ENCODE measurements at regions not wholly inside any gene's neighbourhood (a gene's known extent, or its start where the extent isn't known, plus 50 kb on each side); places are given as distances from the start of the nearest gene placed in this dataset.

- in situ Hi-C loops (cut with MboI; ENCODE audit: low pct_unique_long_range_greater_than_20kb in 2 of 9, low sequenced_read_pairs in 9 of 9, unreplicated experiment in 9 of 9), result no loop called here
- ATAC-seq (replicated peaks in 6 of 8), result no peak
- Histone ChIP-seq H3K4me1 (replicated peaks in 1 of 2) (peaks cover 0 to 4% of the 10 kb centered on the region in 2 donors), H3K27ac (no peak overlapping the region), H3K4me3 (no peak overlapping the region)
- 45 to 90% (median 75%) methylated on average over 2 to 3 of the region's 3 CpGs; no CpG with 5 or more reads in 2 of the 10 experiments for WGBS, 10 experiments
These were observed 390.6 kb upstream of the ID4 start for GRCh38 chr6:19446570-19446969.

GRCh38 chr6:19450651-19451050, 386.5 kb upstream of the ID4 start:
- in situ Hi-C loops (cut with MboI; ENCODE audit: low pct_unique_long_range_greater_than_20kb in 2 of 9, low sequenced_read_pairs in 9 of 9, unreplicated experiment in 9 of 9), result no loop called here

GRCh38 chr6:19452495-19452894, 384.7 kb upstream of the ID4 start:
- Histone ChIP-seq H3K27ac (no peak overlapping the region), H3K4me1 (replicated peaks in 1 of 2) (peaks cover 0 to 7% of the 10 kb centered on the region in 2 donors), H3K4me3 (no peak overlapping the region)
- in situ Hi-C loops (cut with MboI; ENCODE audit: low pct_unique_long_range_greater_than_20kb in 2 of 9, low sequenced_read_pairs in 9 of 9, unreplicated experiment in 9 of 9), result no loop called here
- WGBS, 10 experiments, result 100% methylated on average over 1 of the region's 1 CpG; no CpG with 5 or more reads in 4 of the 10 experiments
- peak in 1 of 8 experiments; percentile 17 for ATAC-seq (replicated peaks in 6 of 8)

More at GRCh38 chr6:19450651-19451050, 386.5 kb upstream of the ID4 start:
- ATAC-seq (replicated peaks in 6 of 8), result no peak
- WGBS, 10 experiments, result 71 to 100% (median 100%) methylated on average over 1 of the region's 1 CpG; no CpG with 5 or more reads in 5 of the 10 experiments
- Histone ChIP-seq H3K4me3 (no peak overlapping the region), H3K4me1 (replicated peaks in 1 of 2) (peaks cover 0 to 7% of the 10 kb centered on the region in 2 donors), H3K27ac (no peak overlapping the region)

- in situ Hi-C loops (cut with MboI; ENCODE audit: low pct_unique_long_range_greater_than_20kb in 2 of 9, low sequenced_read_pairs in 9 of 9, unreplicated experiment in 9 of 9), result no loop called here
- ATAC-seq (replicated peaks in 6 of 8), result peak in 2 of 8 experiments; percentile 18 to 70
- WGBS, 10 experiments, result 57 to 83% (median 71%) methylated on average over 1 to 3 of the region's 3 CpGs
- Histone ChIP-seq H3K4me1 (replicated peaks in 1 of 2) (peaks cover 0 to 7% of the 10 kb centered on the region in 2 donors), H3K27ac (no peak overlapping the region), H3K4me3 (no peak overlapping the region)
These were observed 383.0 kb upstream of the ID4 start for GRCh38 chr6:19454001-19454720.

GRCh38 chr6:19454721-19455392, 382.3 kb upstream of the ID4 start:
- Histone ChIP-seq H3K27ac (no peak overlapping the region), H3K4me3 (no peak overlapping the region), H3K4me1 (replicated peaks in 1 of 2) (peaks cover 0 to 7% of the 10 kb centered on the region in 2 donors)
- no peak for ATAC-seq (replicated peaks in 6 of 8)
- 60 to 100% (median 85%) methylated on average over 1 to 2 of the region's 2 CpGs; no CpG with 5 or more reads in 3 of the 10 experiments for WGBS, 10 experiments
- in situ Hi-C loops (cut with MboI; ENCODE audit: low pct_unique_long_range_greater_than_20kb in 2 of 9, low sequenced_read_pairs in 9 of 9, unreplicated experiment in 9 of 9), result no loop called here

GRCh38 chr6:19463250-19463649, 373.9 kb upstream of the ID4 start:
- H3K4me3 ChIP-seq, result no peak overlapping the region
- ATAC-seq (replicated peaks in 6 of 8), result no peak
- H3K27ac ChIP-seq, result no peak overlapping the region
- in situ Hi-C loops (cut with MboI; ENCODE audit: low pct_unique_long_range_greater_than_20kb in 2 of 9, low sequenced_read_pairs in 9 of 9, unreplicated experiment in 9 of 9), result no loop called here
- H3K4me1 ChIP-seq (replicated peaks in 1 of 2), result peaks cover 18% of the 10 kb centered on the region in 2 donors
- WGBS, 10 experiments, result 60 to 93% (median 86%) methylated on average over 2 of the region's 2 CpGs; no CpG with 5 or more reads in 7 of the 10 experiments

- H3K4me1 ChIP-seq (replicated peaks in 1 of 2), result peaks cover 18% of the 10 kb centered on the region in 2 donors
- WGBS, 10 experiments, result 40 to 100% (median 90%) methylated on average over 1 to 5 of the region's 5 CpGs; no CpG with 5 or more reads in 4 of the 10 experiments
- no peak overlapping the region for H3K27ac ChIP-seq
- no peak for ATAC-seq (replicated peaks in 6 of 8)
- in situ Hi-C loops (cut with MboI; ENCODE audit: low pct_unique_long_range_greater_than_20kb in 2 of 9, low sequenced_read_pairs in 9 of 9, unreplicated experiment in 9 of 9), result no loop called here
- no peak overlapping the region for H3K4me3 ChIP-seq
These were observed 373.2 kb upstream of the ID4 start for GRCh38 chr6:19463925-19464324.

GRCh38 chr6:19465256-19465655, 371.9 kb upstream of the ID4 start:
- peak in 5 of 8 experiments; percentile 88 to 99 (median 97) for ATAC-seq (replicated peaks in 6 of 8)
- Histone ChIP-seq H3K4me3 (no peak overlapping the region), H3K27ac (peak overlapping the region; percentile 15 to 28), H3K4me1 (replicated peaks in 1 of 2) (peaks cover 18% of the 10 kb centered on the region in 2 donors)
- 13 to 94% (median 50%) methylated on average over 1 to 10 of the region's 10 CpGs; no CpG with 5 or more reads in 1 of the 10 experiments for WGBS, 10 experiments
- in situ Hi-C loops (cut with MboI; ENCODE audit: low pct_unique_long_range_greater_than_20kb in 2 of 9, low sequenced_read_pairs in 9 of 9, unreplicated experiment in 9 of 9), result no loop called here

- no peak overlapping the region for H3K4me3 ChIP-seq
- in situ Hi-C loops (cut with MboI; ENCODE audit: low pct_unique_long_range_greater_than_20kb in 2 of 9, low sequenced_read_pairs in 9 of 9, unreplicated experiment in 9 of 9), result no loop called here
- H3K27ac ChIP-seq, result peak overlapping the region in 1 of 2 donors; percentile 35
- peaks cover 18% of the 10 kb centered on the region in 2 donors for H3K4me1 ChIP-seq (replicated peaks in 1 of 2)
- peak in 5 of 8 experiments; percentile 25 to 49 (median 39) for ATAC-seq (replicated peaks in 6 of 8)
- 0 to 63% (median 14%) methylated on average over 1 to 3 of the region's 3 CpGs; no CpG with 5 or more reads in 1 of the 10 experiments for WGBS, 10 experiments
These were observed 371.4 kb upstream of the ID4 start for GRCh38 chr6:19465760-19466159.

- 43 to 100% (median 76%) methylated on average over 1 to 6 of the region's 7 CpGs; no CpG with 5 or more reads in 1 of the 10 experiments for WGBS, 10 experiments
- in situ Hi-C loops (cut with MboI; ENCODE audit: low pct_unique_long_range_greater_than_20kb in 2 of 9, low sequenced_read_pairs in 9 of 9, unreplicated experiment in 9 of 9), result no loop called here
- H3K4me3 ChIP-seq, result no peak overlapping the region
- ATAC-seq (replicated peaks in 6 of 8), result no peak
- H3K27ac ChIP-seq, result no peak overlapping the region
- H3K4me1 ChIP-seq (replicated peaks in 1 of 2), result peaks cover 8 to 9% of the 10 kb centered on the region in 2 donors
These were observed 366.8 kb upstream of the ID4 start for GRCh38 chr6:19470333-19470732.

GRCh38 chr6:19472153-19472552, 365.0 kb upstream of the ID4 start:
- WGBS, 10 experiments, result 0 to 100% (median 54%) methylated on average over 1 to 3 of the region's 4 CpGs; no CpG with 5 or more reads in 4 of the 10 experiments
- in situ Hi-C loops (cut with MboI; ENCODE audit: low pct_unique_long_range_greater_than_20kb in 2 of 9, low sequenced_read_pairs in 9 of 9, unreplicated experiment in 9 of 9), result no loop called here
- peak in 1 of 8 experiments; percentile 21 for ATAC-seq (replicated peaks in 6 of 8)
- Histone ChIP-seq H3K4me3 (no peak overlapping the region), H3K4me1 (replicated peaks in 1 of 2) (no peaks in the 10 kb centered on the region), H3K27ac (no peak overlapping the region)

- 0 to 100% (median 71%) methylated on average over 1 to 4 of the region's 4 CpGs; no CpG with 5 or more reads in 2 of the 10 experiments for whole genome bisulfite sequencing, 10 experiments
- H3K4me1 ChIP-seq (replicated peaks in 1 of 2), result no peaks in the 10 kb centered on the region
These were observed 364.3 kb upstream of the ID4 start for GRCh38 chr6:19472850-19473249.

GRCh38 chr6:19477563-19477962, 359.6 kb upstream of the ID4 start:
- peaks cover 0 to 5% of the 10 kb centered on the region in 2 donors for H3K4me1 ChIP-seq (replicated peaks in 1 of 2)
- no peak overlapping the region for H3K4me3 ChIP-seq
- no peak overlapping the region for H3K27ac ChIP-seq
- no peak for ATAC-seq (replicated peaks in 6 of 8)
- WGBS, 10 experiments, result 56 to 100% (median 77%) methylated on average over 1 of the region's 1 CpG; no CpG with 5 or more reads in 4 of the 10 experiments
- in situ Hi-C loops (cut with MboI; ENCODE audit: low pct_unique_long_range_greater_than_20kb in 2 of 9, low sequenced_read_pairs in 9 of 9, unreplicated experiment in 9 of 9), result no loop called here

More at GRCh38 chr6:19472850-19473249, 364.3 kb upstream of the ID4 start:
- no peak overlapping the region for H3K27ac ChIP-seq
- in situ Hi-C loops (cut with MboI; ENCODE audit: low pct_unique_long_range_greater_than_20kb in 2 of 9, low sequenced_read_pairs in 9 of 9, unreplicated experiment in 9 of 9), result no loop called here
- H3K4me3 ChIP-seq, result no peak overlapping the region
- ATAC-seq (replicated peaks in 6 of 8), result no peak

Measured in motor neuron (in vitro differentiated cells).